ENCODE measurements at regions not wholly inside any gene's neighbourhood (a gene's known extent, or its start where the extent isn't known, plus 50 kb on each side); places are given as distances from the start of the nearest gene placed in this dataset.

GRCh38 chr3:23672628-23673027 lies 133.1 kb upstream of the UBE2E1 start:
- Histone ChIP-seq H3K4me2 (no peak overlapping the region), H3K27me3 (no peaks in the 10 kb centered on the region), H4K20me1 (no peaks in the 10 kb centered on the region), H3K27ac (no peak overlapping the region), H3K9me3 (peaks cover 5% of the 10 kb centered on the region; the same call in 1 of the 2 replicates), H3K4me1 (no peaks in the 10 kb centered on the region), H3K36me3 (no peaks in the 10 kb centered on the region), H3K4me3 (no peak overlapping the region), H3K9ac (no peak overlapping the region)
- no peak for TF ChIP-seq Cebpa-rat (IDR thresholded peaks at IDR 0.05)

GRCh38 chr3:23675010-23675409 lies 130.7 kb upstream of the UBE2E1 start:
- Histone ChIP-seq H3K9me3 (peaks cover 13% of the 10 kb centered on the region), H3K9ac (no peak overlapping the region), H3K4me1 (no peaks in the 10 kb centered on the region), H3K27ac (no peak overlapping the region), H3K4me3 (no peak overlapping the region), H4K20me1 (no peaks in the 10 kb centered on the region), H3K4me2 (no peak overlapping the region), H3K27me3 (no peaks in the 10 kb centered on the region), H3K36me3 (no peaks in the 10 kb centered on the region)
- TF ChIP-seq Cebpa-rat (IDR thresholded peaks at IDR 0.05) = no peak

GRCh38 chr3:23676093-23676492 lies 129.7 kb upstream of the UBE2E1 start:
- Histone ChIP-seq H3K27me3 (no peaks in the 10 kb centered on the region), H3K4me2 (no peak overlapping the region), H3K27ac (no peak overlapping the region), H3K4me1 (no peaks in the 10 kb centered on the region), H3K9me3 (peaks cover 13% of the 10 kb centered on the region), H3K9ac (no peak overlapping the region), H3K4me3 (no peak overlapping the region), H3K36me3 (no peaks in the 10 kb centered on the region), H4K20me1 (no peaks in the 10 kb centered on the region)
- no peak for TF ChIP-seq Cebpa-rat (IDR thresholded peaks at IDR 0.05)

GRCh38 chr3:23682646-23683045 lies 123.1 kb upstream of the UBE2E1 start:
- Histone ChIP-seq H3K4me2 (no peak overlapping the region), H4K20me1 (no peaks in the 10 kb centered on the region), H3K36me3 (no peaks in the 10 kb centered on the region), H3K27me3 (no peaks in the 10 kb centered on the region), H3K9me3 (peaks cover 8% of the 10 kb centered on the region), H3K27ac (no peak overlapping the region), H3K9ac (no peak overlapping the region), H3K4me3 (no peak overlapping the region), H3K4me1 (no peaks in the 10 kb centered on the region)
- no peak for TF ChIP-seq Cebpa-rat (IDR thresholded peaks at IDR 0.05)

- Histone ChIP-seq H4K20me1 (no peaks in the 10 kb centered on the region), H3K9ac (no peak overlapping the region), H3K4me2 (no peak overlapping the region), H3K9me3 (peaks cover 25% of the 10 kb centered on the region), H3K27me3 (no peaks in the 10 kb centered on the region), H3K4me1 (no peaks in the 10 kb centered on the region), H3K36me3 (no peaks in the 10 kb centered on the region), H3K4me3 (no peak overlapping the region), H3K27ac (no peak overlapping the region)
- no peak for TF ChIP-seq Cebpa-rat (IDR thresholded peaks at IDR 0.05)
These were observed 120.1 kb upstream of the UBE2E1 start for GRCh38 chr3:23685541-23686258.

GRCh38 chr3:23686519-23686918 lies 119.2 kb upstream of the UBE2E1 start:
- no peak overlapping the region for H3K9ac ChIP-seq
- H3K4me1 ChIP-seq = no peaks in the 10 kb centered on the region
- TF ChIP-seq Cebpa-rat (IDR thresholded peaks at IDR 0.05) = no peak
- no peak overlapping the region for H3K27ac ChIP-seq
- no peaks in the 10 kb centered on the region for H3K27me3 ChIP-seq
- no peaks in the 10 kb centered on the region for H3K36me3 ChIP-seq
- no peaks in the 10 kb centered on the region for H4K20me1 ChIP-seq
- H3K4me2 ChIP-seq = no peak overlapping the region
- no peak overlapping the region for H3K4me3 ChIP-seq
- peaks cover 31% of the 10 kb centered on the region for H3K9me3 ChIP-seq

GRCh38 chr3:23691357-23691895 lies 114.3 kb upstream of the UBE2E1 start:
- Histone ChIP-seq H3K4me3 (no peak overlapping the region), H3K9ac (no peak overlapping the region), H3K27ac (no peak overlapping the region), H3K4me1 (no peaks in the 10 kb centered on the region), H3K9me3 (peaks cover 40% of the 10 kb centered on the region), H3K36me3 (no peaks in the 10 kb centered on the region), H3K27me3 (no peaks in the 10 kb centered on the region), H4K20me1 (no peaks in the 10 kb centered on the region), H3K4me2 (no peak overlapping the region)
- no peak for TF ChIP-seq Cebpa-rat (IDR thresholded peaks at IDR 0.05)

GRCh38 chr3:23696842-23697241 lies 108.9 kb upstream of the UBE2E1 start:
- H3K4me3 ChIP-seq = no peak overlapping the region
- no peaks in the 10 kb centered on the region for H4K20me1 ChIP-seq
- no peak for TF ChIP-seq Cebpa-rat (IDR thresholded peaks at IDR 0.05)
- H3K36me3 ChIP-seq = no peaks in the 10 kb centered on the region
- no peaks in the 10 kb centered on the region for H3K4me1 ChIP-seq
- H3K27ac ChIP-seq = no peak overlapping the region
- H3K27me3 ChIP-seq = no peaks in the 10 kb centered on the region
- H3K9ac ChIP-seq = no peak overlapping the region
- no peak overlapping the region for H3K4me2 ChIP-seq
- peaks cover 9% of the 10 kb centered on the region; the same call in 1 of the 2 replicates for H3K9me3 ChIP-seq

GRCh38 chr3:23697416-23697815 lies 108.3 kb upstream of the UBE2E1 start:
- Histone ChIP-seq H3K9me3 (peaks cover 9% of the 10 kb centered on the region; the same call in 1 of the 2 replicates), H3K36me3 (no peaks in the 10 kb centered on the region), H3K4me3 (no peak overlapping the region), H3K4me2 (no peak overlapping the region), H3K9ac (no peak overlapping the region), H4K20me1 (no peaks in the 10 kb centered on the region), H3K27me3 (no peaks in the 10 kb centered on the region), H3K27ac (no peak overlapping the region), H3K4me1 (no peaks in the 10 kb centered on the region)
- TF ChIP-seq Cebpa-rat (IDR thresholded peaks at IDR 0.05) = no peak

GRCh38 chr3:23698652-23699313 lies 107.0 kb upstream of the UBE2E1 start:
- TF ChIP-seq Cebpa-rat (IDR thresholded peaks at IDR 0.05) = no peak
- no peak overlapping the region for H3K9ac ChIP-seq
- H3K4me2 ChIP-seq = no peak overlapping the region
- no peak overlapping the region for H3K4me3 ChIP-seq
- H4K20me1 ChIP-seq = no peaks in the 10 kb centered on the region
- H3K27ac ChIP-seq = no peak overlapping the region
- no peaks in the 10 kb centered on the region for H3K36me3 ChIP-seq
- H3K4me1 ChIP-seq = no peaks in the 10 kb centered on the region
- no peaks in the 10 kb centered on the region for H3K27me3 ChIP-seq
- H3K9me3 ChIP-seq = 0 out of 2 replicates have a peak, but pooled peaks cover under 1% of the 10 kb centered on the region

Measured in BLaER1 (cell line).